Ovary (tissue), 7 donors: ENCODE measurements at regions not wholly inside any gene's neighbourhood (a gene's known extent, or its start where the extent isn't known, plus 50 kb on each side); places are given as distances from the start of the nearest gene placed in this dataset.

ENCODE experiments used
- DNase-seq, 5 donors: peaks; one replicate each; pipeline ENCODE4 v3.0.0-alpha.2; 2019 to 2020
- H3K27ac ChIP-seq, 2 donors: fragments of 200-600 bp; one replicate each; pipeline versions ENCODE4 v1.5.1 to v1.8.0; 2019 to 2022
- H3K27me3 ChIP-seq: fragments of 200-600 bp; one replicate; pipeline ENCODE4 v1.8.0; 2022
- H3K36me3 ChIP-seq: fragments of 200-600 bp; sonication (generic); one replicate; pipeline ENCODE4 v1.5.1; 2019
- H3K4me1 ChIP-seq: one replicate; pipeline ENCODE4 v1.8.1; 2013; ENCODE audit warnings: mild to moderate bottlenecking, moderate library complexity; ENCODE audit not compliant: insufficient read depth
- H3K4me3 ChIP-seq: fragments of 200-600 bp; sonication (generic); one replicate; pipeline ENCODE4 v1.5.1; 2017
- H3K9me3 ChIP-seq, 2 donors: fragments of 200-600 bp in 1 of 2; sonication (generic) in 1 of 2; one replicate each; pipeline versions ENCODE4 v1.5.1 to v1.8.1; 2013 to 2019; ENCODE audit warnings: mild to moderate bottlenecking in 1 of 2, moderate library complexity in 1 of 2
- CTCF ChIP-seq, 3 donors: fragments of 450-650 bp in 2 of 3; fragments of 200-600 bp in 1 of 3; IDR thresholded peaks; one replicate each; pipeline versions ENCODE4 v1.5.1 to v1.8.0; 2016 to 2022; ENCODE audit warnings: antibody characterized with exemption in 3 of 3, mild to moderate bottlenecking in 1 of 3
- EP300 ChIP-seq: sonication (generic); formaldehyde crosslinking; IDR thresholded peaks from one replicate; pipeline ENCODE4 v1.6.1; 2017; ENCODE audit warnings: antibody characterized with exemption
- POLR2A ChIP-seq: fragments of 450-650 bp; IDR thresholded peaks from one replicate; pipeline ENCODE4 v1.6.1; 2017; ENCODE audit warnings: antibody characterized with exemption, mild to moderate bottlenecking, moderate library complexity
- WGBS, 3 donors: extraction: QIAGEN DNeasy Blood & Tissue Kit in 1 of 3; methylation state at CpG; one replicate each; pipeline versions ENCODE4 v1.1.5 to v1.1.7; 2013 to 2017; 5-methylcytosine and 5-hydroxymethylcytosine counted together
- intact Hi-C, 4 donors: fragments of 100-400 bp; cut with DNase I; formaldehyde crosslinking; loops; one replicate each; pipeline versions ENCODE4 v1.11.0 to v1.15.1; 2022 to 2023
- donor health status: DM: no; HTN: no; CAD: no; lungs with moderate emphysema.
- donor health status: DM: no; HTN: no; CAD: no.
- donor health status: Bipolar disorder and iron deficiency.
- donor health status: DM: no; HTN: no; CAD: no.
- donor health status: DM: yes; HTN: yes; CAD: no.

GRCh38 chr15:39013262-39013661 is 448.6 kb upstream of the RASGRP1 start:
- intact Hi-C loops = no loop called here
- H3K27me3 ChIP-seq = no peaks in the 10 kb centered on the region
- no peaks in the 10 kb centered on the region for H3K4me1 ChIP-seq
- no peak for DNase-seq
- WGBS, 3 donors = 80 to 88% (median 81%) methylated on average over 12 of the region's 12 CpGs
- H3K9me3 ChIP-seq = no peaks in the 10 kb centered on the region
- H3K4me3 ChIP-seq = no peak overlapping the region
- no peak overlapping the region for H3K27ac ChIP-seq
- no peaks in the 10 kb centered on the region for H3K36me3 ChIP-seq
- TF ChIP-seq EP300 (no peak), POLR2A (no peak), CTCF (IDR thresholded peaks at IDR 0.05) (no peak)

DNA sequence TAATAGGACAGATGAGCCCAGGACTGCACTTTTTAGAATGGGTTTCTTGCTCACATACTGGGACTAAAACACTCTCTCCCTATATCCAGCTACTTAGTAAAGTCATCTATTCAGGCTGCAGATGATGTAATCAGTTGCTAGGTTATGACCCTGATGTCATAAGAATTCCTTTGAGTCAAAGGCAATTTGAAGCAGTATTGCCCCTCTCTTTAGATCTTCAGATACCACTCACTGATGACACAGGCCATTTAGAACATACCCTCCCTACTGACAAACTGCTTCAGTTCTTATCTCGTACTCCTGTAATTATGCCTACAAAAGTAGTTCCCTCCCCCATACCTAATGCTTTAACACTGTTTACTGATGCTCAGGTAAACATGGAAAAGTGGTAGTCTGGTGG is 450.1 kb upstream of the RASGRP1 start:
- intact Hi-C loops = no loop called here
- WGBS, 3 donors = 44 to 48% (median 48%) methylated on average over 1 of the region's 1 CpG
- TF ChIP-seq POLR2A = no peak
- no peak for TF ChIP-seq EP300
- TF ChIP-seq CTCF (IDR thresholded peaks at IDR 0.05) = no peak

GRCh38 chr15:39016706-39017105 is 452.1 kb upstream of the RASGRP1 start:
- intact Hi-C loops = no loop called here
- Histone ChIP-seq H3K4me1 (peaks cover 2% of the 10 kb centered on the region), H3K9me3 (no peaks in the 10 kb centered on the region), H3K27ac (no peak overlapping the region), H3K4me3 (no peak overlapping the region), H3K36me3 (no peaks in the 10 kb centered on the region), H3K27me3 (no peaks in the 10 kb centered on the region)
- WGBS, 3 donors = 35 to 55% (median 50%) methylated on average over 3 of the region's 3 CpGs
- TF ChIP-seq CTCF (IDR thresholded peaks at IDR 0.05) (no peak), POLR2A (no peak), EP300 (no peak)
- DNase-seq = no peak

More for the DNA sequence above, 450.1 kb upstream of the RASGRP1 start:
- H3K36me3 ChIP-seq = no peaks in the 10 kb centered on the region
- H3K9me3 ChIP-seq = no peaks in the 10 kb centered on the region
- peaks cover 2% of the 10 kb centered on the region for H3K4me1 ChIP-seq
- H3K27me3 ChIP-seq = no peaks in the 10 kb centered on the region
- DNase-seq = no peak
- H3K27ac ChIP-seq = no peak overlapping the region
- H3K4me3 ChIP-seq = no peak overlapping the region

DNA sequence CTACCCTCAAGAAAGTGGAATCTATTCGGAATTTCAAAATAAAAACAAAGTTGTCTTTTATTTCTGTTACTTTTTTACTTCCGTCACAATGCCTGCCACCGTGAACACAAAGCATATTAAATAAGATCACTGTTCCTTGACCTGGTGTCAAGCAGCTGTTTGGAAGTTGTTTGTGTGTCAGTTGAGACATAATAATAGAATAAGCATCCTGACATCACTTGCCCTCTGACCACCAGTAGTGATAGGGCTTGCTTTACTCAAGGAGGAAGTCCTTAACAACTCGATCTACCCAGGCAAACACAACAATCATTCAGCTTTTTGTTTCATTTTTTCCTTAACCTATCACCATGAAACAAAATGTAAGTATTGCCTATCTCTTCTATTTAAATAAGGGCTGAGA is 454.4 kb upstream of the RASGRP1 start:
- Histone ChIP-seq H3K4me1 (peaks cover 2% of the 10 kb centered on the region), H3K27me3 (no peaks in the 10 kb centered on the region), H3K9me3 (no peaks in the 10 kb centered on the region), H3K36me3 (no peaks in the 10 kb centered on the region), H3K27ac (no peak overlapping the region), H3K4me3 (no peak overlapping the region)
- DNase-seq = no peak
- intact Hi-C loops = no loop called here
- WGBS, 3 donors = 9 to 17% (median 11%) methylated on average over 4 of the region's 4 CpGs
- TF ChIP-seq EP300 (no peak), POLR2A (no peak), CTCF (IDR thresholded peaks at IDR 0.05) (no peak)

DNA sequence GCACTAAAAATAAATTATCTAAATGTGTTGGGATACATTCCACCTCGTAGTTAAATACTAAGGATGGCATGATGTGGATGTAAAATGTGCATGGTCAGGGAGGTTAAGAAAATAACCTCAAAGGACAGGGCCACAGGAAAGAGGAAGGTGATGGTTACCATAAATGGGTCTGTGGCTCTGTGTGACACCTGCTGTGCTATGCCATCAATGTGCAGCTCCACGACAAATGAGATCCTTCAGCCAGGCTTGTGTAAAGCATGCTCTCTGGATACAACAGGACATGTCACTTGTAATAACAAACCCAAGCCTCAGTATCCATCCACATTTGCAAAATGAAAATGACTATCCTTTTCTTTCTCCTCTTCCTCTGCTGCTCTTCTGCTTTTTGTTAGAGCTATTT is 456.7 kb upstream of the RASGRP1 start:
- Histone ChIP-seq H3K27ac (no peak overlapping the region), H3K27me3 (no peaks in the 10 kb centered on the region), H3K9me3 (no peaks in the 10 kb centered on the region), H3K4me1 (peaks cover 2% of the 10 kb centered on the region), H3K36me3 (no peaks in the 10 kb centered on the region), H3K4me3 (no peak overlapping the region)
- intact Hi-C loops = no loop called here
- DNase-seq = no peak
- TF ChIP-seq CTCF (IDR thresholded peaks at IDR 0.05) = no peak
- no peak for TF ChIP-seq POLR2A
- no peak for TF ChIP-seq EP300
- 65 to 75% (median 71%) methylated on average over 2 of the region's 2 CpGs for WGBS, 3 donors
